ENCODE measurements at regions not wholly inside any gene's neighbourhood (a gene's known extent, or its start where the extent isn't known, plus 50 kb on each side); places are given as distances from the start of the nearest gene placed in this dataset.

GRCh38 chr6:105545947-105546731 is 143.3 kb upstream of the PREP start:
- no peak overlapping the region for H3K27ac ChIP-seq (ENCODE audit: low read depth, low read length)
- no peak overlapping the region for H3K4me3 ChIP-seq (ENCODE audit: low read depth, low read length)
- no peak for DNase-seq (ENCODE audit: low read depth in 4 of 6, low spot score in 6 of 6)
- WGBS (ENCODE audit: insufficient coverage), result 60% methylated on average over 1 of the region's 11 CpGs
- H3K9me3 ChIP-seq (ENCODE audit: control insufficient read depth, insufficient read depth, low read length), result no peaks in the 10 kb centered on the region
- H3K36me3 ChIP-seq (ENCODE audit: control insufficient read depth, insufficient read depth, low read length), result no peaks in the 10 kb centered on the region
- H3K27me3 ChIP-seq (ENCODE audit: control insufficient read depth, insufficient read depth, low read length), result no peaks in the 10 kb centered on the region
- no peaks in the 10 kb centered on the region for H3K4me1 ChIP-seq (ENCODE audit: control insufficient read depth, insufficient read depth, low read length)

GRCh38 chr6:105545228-105545920 is 142.5 kb upstream of the PREP start:
- H3K4me1 ChIP-seq (ENCODE audit: control insufficient read depth, insufficient read depth, low read length), result no peaks in the 10 kb centered on the region
- no peak for DNase-seq (ENCODE audit: low read depth in 4 of 6, low spot score in 6 of 6)
- 100% methylated on average over 1 of the region's 4 CpGs for WGBS (ENCODE audit: insufficient coverage)
- H3K36me3 ChIP-seq (ENCODE audit: control insufficient read depth, insufficient read depth, low read length), result no peaks in the 10 kb centered on the region
- H3K4me3 ChIP-seq (ENCODE audit: low read depth, low read length), result no peak overlapping the region
- no peaks in the 10 kb centered on the region for H3K27me3 ChIP-seq (ENCODE audit: control insufficient read depth, insufficient read depth, low read length)
- no peak overlapping the region for H3K27ac ChIP-seq (ENCODE audit: low read depth, low read length)
- no peaks in the 10 kb centered on the region for H3K9me3 ChIP-seq (ENCODE audit: control insufficient read depth, insufficient read depth, low read length)

- Histone ChIP-seq H3K9me3 (ENCODE audit: control insufficient read depth, insufficient read depth, low read length) (no peaks in the 10 kb centered on the region), H3K4me3 (ENCODE audit: low read depth, low read length) (no peak overlapping the region), H3K27me3 (ENCODE audit: control insufficient read depth, insufficient read depth, low read length) (no peaks in the 10 kb centered on the region), H3K36me3 (ENCODE audit: control insufficient read depth, insufficient read depth, low read length) (no peaks in the 10 kb centered on the region), H3K4me1 (ENCODE audit: control insufficient read depth, insufficient read depth, low read length) (no peaks in the 10 kb centered on the region), H3K27ac (ENCODE audit: low read depth, low read length) (no peak overlapping the region)
- DNase-seq (ENCODE audit: low read depth in 4 of 6, low spot score in 6 of 6), result no peak
- no CpG with 5 or more reads among the region's 5 CpGs for WGBS (ENCODE audit: insufficient coverage)
Observed at GRCh38 chr6:105539911-105540310, 137.0 kb upstream of the PREP start.

GRCh38 chr6:105537981-105538578 is 135.2 kb upstream of the PREP start:
- H3K4me3 ChIP-seq (ENCODE audit: low read depth, low read length), result no peak overlapping the region
- no CpG with 5 or more reads among the region's 2 CpGs for WGBS (ENCODE audit: insufficient coverage)
- no peak for DNase-seq (ENCODE audit: low read depth in 4 of 6, low spot score in 6 of 6)
- no peak overlapping the region for H3K27ac ChIP-seq (ENCODE audit: low read depth, low read length)
- H3K9me3 ChIP-seq (ENCODE audit: control insufficient read depth, insufficient read depth, low read length), result no peaks in the 10 kb centered on the region
- H3K36me3 ChIP-seq (ENCODE audit: control insufficient read depth, insufficient read depth, low read length), result no peaks in the 10 kb centered on the region
- H3K4me1 ChIP-seq (ENCODE audit: control insufficient read depth, insufficient read depth, low read length), result no peaks in the 10 kb centered on the region
- H3K27me3 ChIP-seq (ENCODE audit: control insufficient read depth, insufficient read depth, low read length), result no peaks in the 10 kb centered on the region

- WGBS (ENCODE audit: insufficient coverage), result no CpG with 5 or more reads among the region's 3 CpGs
- H3K27ac ChIP-seq (ENCODE audit: low read depth, low read length), result no peak overlapping the region
- no peak for DNase-seq (ENCODE audit: low read depth in 4 of 6, low spot score in 6 of 6)
Observed at GRCh38 chr6:105536961-105537360, 134.1 kb upstream of the PREP start.

GRCh38 chr6:105533301-105533700 is 130.4 kb upstream of the PREP start:
- H3K4me1 ChIP-seq (ENCODE audit: control insufficient read depth, insufficient read depth, low read length), result no peaks in the 10 kb centered on the region
- no peak for DNase-seq (ENCODE audit: low read depth in 4 of 6, low spot score in 6 of 6)
- WGBS (ENCODE audit: insufficient coverage), result no CpG with 5 or more reads among the region's 3 CpGs

More at GRCh38 chr6:105536961-105537360, 134.1 kb upstream of the PREP start:
- Histone ChIP-seq H3K27me3 (ENCODE audit: control insufficient read depth, insufficient read depth, low read length) (no peaks in the 10 kb centered on the region), H3K9me3 (ENCODE audit: control insufficient read depth, insufficient read depth, low read length) (no peaks in the 10 kb centered on the region), H3K4me1 (ENCODE audit: control insufficient read depth, insufficient read depth, low read length) (no peaks in the 10 kb centered on the region), H3K36me3 (ENCODE audit: control insufficient read depth, insufficient read depth, low read length) (no peaks in the 10 kb centered on the region), H3K4me3 (ENCODE audit: low read depth, low read length) (no peak overlapping the region)

GRCh38 chr6:105526225-105526872 is 123.5 kb upstream of the PREP start:
- Histone ChIP-seq H3K27ac (ENCODE audit: low read depth, low read length) (no peak overlapping the region), H3K4me3 (ENCODE audit: low read depth, low read length) (no peak overlapping the region), H3K36me3 (ENCODE audit: control insufficient read depth, insufficient read depth, low read length) (no peaks in the 10 kb centered on the region), H3K9me3 (ENCODE audit: control insufficient read depth, insufficient read depth, low read length) (no peaks in the 10 kb centered on the region), H3K27me3 (ENCODE audit: control insufficient read depth, insufficient read depth, low read length) (no peaks in the 10 kb centered on the region), H3K4me1 (ENCODE audit: control insufficient read depth, insufficient read depth, low read length) (no peaks in the 10 kb centered on the region)
- WGBS (ENCODE audit: insufficient coverage), result no CpG with 5 or more reads among the region's 2 CpGs
- no peak for DNase-seq (ENCODE audit: low read depth in 4 of 6, low spot score in 6 of 6)

More at GRCh38 chr6:105533301-105533700, 130.4 kb upstream of the PREP start:
- Histone ChIP-seq H3K27me3 (ENCODE audit: control insufficient read depth, insufficient read depth, low read length) (no peaks in the 10 kb centered on the region), H3K4me3 (ENCODE audit: low read depth, low read length) (no peak overlapping the region), H3K27ac (ENCODE audit: low read depth, low read length) (no peak overlapping the region), H3K9me3 (ENCODE audit: control insufficient read depth, insufficient read depth, low read length) (no peaks in the 10 kb centered on the region), H3K36me3 (ENCODE audit: control insufficient read depth, insufficient read depth, low read length) (no peaks in the 10 kb centered on the region)

- Histone ChIP-seq H3K4me1 (ENCODE audit: control insufficient read depth, insufficient read depth, low read length) (no peaks in the 10 kb centered on the region), H3K27ac (ENCODE audit: low read depth, low read length) (no peak overlapping the region), H3K9me3 (ENCODE audit: control insufficient read depth, insufficient read depth, low read length) (no peaks in the 10 kb centered on the region), H3K4me3 (ENCODE audit: low read depth, low read length) (no peak overlapping the region), H3K36me3 (ENCODE audit: control insufficient read depth, insufficient read depth, low read length) (no peaks in the 10 kb centered on the region), H3K27me3 (ENCODE audit: control insufficient read depth, insufficient read depth, low read length) (no peaks in the 10 kb centered on the region)
- WGBS (ENCODE audit: insufficient coverage), result 86% methylated on average over 2 of the region's 3 CpGs
- DNase-seq (ENCODE audit: low read depth in 4 of 6, low spot score in 6 of 6), result no peak
Observed at GRCh38 chr6:105522626-105523322, 119.9 kb upstream of the PREP start.

GRCh38 chr6:105519954-105520353 is 117.1 kb upstream of the PREP start:
- no peak for DNase-seq (ENCODE audit: low read depth in 4 of 6, low spot score in 6 of 6)
- Histone ChIP-seq H3K27me3 (ENCODE audit: control insufficient read depth, insufficient read depth, low read length) (no peaks in the 10 kb centered on the region), H3K4me1 (ENCODE audit: control insufficient read depth, insufficient read depth, low read length) (no peaks in the 10 kb centered on the region), H3K9me3 (ENCODE audit: control insufficient read depth, insufficient read depth, low read length) (no peaks in the 10 kb centered on the region), H3K36me3 (ENCODE audit: control insufficient read depth, insufficient read depth, low read length) (no peaks in the 10 kb centered on the region), H3K27ac (ENCODE audit: low read depth, low read length) (no peak overlapping the region), H3K4me3 (ENCODE audit: low read depth, low read length) (no peak overlapping the region)
- no CpG with 5 or more reads among the region's 3 CpGs for WGBS (ENCODE audit: insufficient coverage)

All from spinal cord (tissue), 9 donors.